Activated CD4-positive, alpha-beta memory T cell treated with anti-CD3 and anti-CD28 coated beads, Interleukin-2, amount 10 ng/mL, durations not matched to agents 7 days and 5 days (primary cell): ENCODE measurements at regions not wholly inside any gene's neighbourhood (a gene's known extent, or its start where the extent isn't known, plus 50 kb on each side); places are given as distances from the start of the nearest gene placed in this dataset.

Experiments used
- CTCF ChIA-PET: fragments of 350-600 bp; sonication (Branson Sonifier 250); formaldehyde crosslinking; loops from one replicate; lab custom pipeline; 2021; ENCODE audit warnings: antibody characterized with exemption, inconsistent platforms; lab: Charles Lee
- POLR2A ChIA-PET: fragments of 350-600 bp; sonication (Branson Sonifier 250); formaldehyde crosslinking; loops from one replicate; lab custom pipeline; 2021; ENCODE audit warnings: antibody characterized with exemption; lab: Charles Lee
- DNase-seq: peaks from one replicate; pipeline ENCODE4 v3.0.0-alpha.2; 2020
- H3K27ac Mint-ChIP-seq: one replicate; pipeline ENCODE4 v1.8.0; 2021; ENCODE audit warnings: mild to moderate bottlenecking, mixed read lengths
- H3K27me3 Mint-ChIP-seq: one replicate; pipeline ENCODE4 v1.8.0; 2021; ENCODE audit warnings: mixed read lengths
- H3K36me3 Mint-ChIP-seq: one replicate; pipeline ENCODE4 v1.8.0; 2021; ENCODE audit warnings: low read depth, mixed read lengths
- H3K4me1 Mint-ChIP-seq: one replicate; pipeline ENCODE4 v1.8.0; 2021; ENCODE audit warnings: mixed read lengths
- H3K4me3 Mint-ChIP-seq: one replicate; pipeline ENCODE4 v1.8.0; 2021; ENCODE audit warnings: mild to moderate bottlenecking, mixed read lengths
- H3K9me3 Mint-ChIP-seq: one replicate; pipeline ENCODE4 v1.8.0; 2021; ENCODE audit warnings: mixed read lengths

DNA sequence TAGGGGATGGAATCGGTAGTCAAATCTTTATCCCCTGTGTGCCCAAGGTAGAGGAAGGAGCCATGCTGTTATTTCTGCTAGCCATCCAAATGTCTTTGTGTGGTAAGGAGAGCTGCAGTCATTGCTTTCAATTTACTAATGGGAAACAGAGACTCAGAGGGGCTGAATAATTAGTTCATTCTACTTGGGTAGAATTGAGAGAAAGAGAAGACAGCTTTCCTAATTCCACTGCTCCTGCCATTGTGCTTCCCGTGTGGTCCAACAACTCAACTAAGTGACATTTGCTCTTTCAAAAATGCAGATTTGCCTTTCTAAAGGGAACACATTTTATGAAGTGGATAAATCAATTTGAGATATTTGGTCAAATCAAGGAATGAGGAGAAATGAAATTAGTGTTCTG, 136.1 kb downstream of the AQP4 start:
- CTCF ChIA-PET: no interaction called here
- no peak for DNase-seq

DNA sequence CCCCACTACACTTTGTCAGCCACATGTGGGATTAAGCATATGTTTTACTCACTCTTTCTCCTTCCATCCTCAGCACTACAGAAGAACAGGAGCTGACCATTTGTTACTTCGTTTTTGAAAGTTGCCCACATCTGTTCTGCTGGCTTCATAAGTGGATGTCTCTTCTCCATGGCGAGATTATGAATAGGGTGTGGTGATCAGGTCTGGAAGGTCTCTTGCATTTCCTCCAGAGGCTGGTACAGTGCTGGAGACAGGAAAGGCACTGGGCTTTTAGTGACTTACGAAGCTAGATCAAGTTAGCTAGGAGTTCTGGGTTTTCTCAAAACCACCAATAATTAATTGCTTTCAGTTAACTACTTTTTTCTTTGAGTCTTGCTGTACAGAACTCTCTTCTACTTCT, 136.5 kb downstream of the AQP4 start:
- Mint-ChIP-seq H3K27me3 (peaks cover 11% of the 10 kb centered on the region), H3K9me3 (no peaks in the 10 kb centered on the region), H3K4me3 (no peak overlapping the region), H3K27ac (no peak overlapping the region), H3K36me3 (no peaks in the 10 kb centered on the region), H3K4me1 (no peaks in the 10 kb centered on the region)
- ChIA-PET POLR2A (no interaction called here), CTCF (no interaction called here)
- no peak for DNase-seq

More for the DNA sequence above, 136.1 kb downstream of the AQP4 start:
- Mint-ChIP-seq H3K27me3 (peaks cover 11% of the 10 kb centered on the region), H3K36me3 (no peaks in the 10 kb centered on the region), H3K4me3 (no peak overlapping the region), H3K4me1 (no peaks in the 10 kb centered on the region), H3K9me3 (no peaks in the 10 kb centered on the region), H3K27ac (no peak overlapping the region)
- POLR2A ChIA-PET: no interaction called here

DNA sequence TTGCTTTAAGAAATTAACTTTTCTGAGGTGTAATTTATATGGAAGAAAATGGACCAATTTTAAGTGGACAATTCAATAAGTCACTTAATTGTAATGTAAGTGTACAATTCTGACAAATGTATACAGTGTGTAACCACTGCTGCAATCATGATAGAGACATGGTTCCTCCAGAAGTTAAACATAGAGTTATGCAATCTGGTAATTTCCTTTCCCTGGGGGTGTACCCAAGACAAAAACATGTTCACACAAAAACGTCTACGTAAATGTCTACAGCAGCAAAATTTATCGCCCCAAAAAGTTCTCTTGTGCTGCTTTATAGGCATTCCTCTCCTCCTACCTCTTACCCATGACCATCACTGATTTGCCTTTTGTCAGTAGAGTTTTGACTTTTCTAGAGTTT, 141.5 kb downstream of the AQP4 start:
- Mint-ChIP-seq H3K4me3 (no peak overlapping the region), H3K36me3 (no peaks in the 10 kb centered on the region), H3K27ac (no peak overlapping the region), H3K27me3 (peaks cover 19% of the 10 kb centered on the region), H3K4me1 (no peaks in the 10 kb centered on the region), H3K9me3 (no peaks in the 10 kb centered on the region)
- CTCF ChIA-PET: no interaction called here
- POLR2A ChIA-PET: no interaction called here
- no peak for DNase-seq

DNA sequence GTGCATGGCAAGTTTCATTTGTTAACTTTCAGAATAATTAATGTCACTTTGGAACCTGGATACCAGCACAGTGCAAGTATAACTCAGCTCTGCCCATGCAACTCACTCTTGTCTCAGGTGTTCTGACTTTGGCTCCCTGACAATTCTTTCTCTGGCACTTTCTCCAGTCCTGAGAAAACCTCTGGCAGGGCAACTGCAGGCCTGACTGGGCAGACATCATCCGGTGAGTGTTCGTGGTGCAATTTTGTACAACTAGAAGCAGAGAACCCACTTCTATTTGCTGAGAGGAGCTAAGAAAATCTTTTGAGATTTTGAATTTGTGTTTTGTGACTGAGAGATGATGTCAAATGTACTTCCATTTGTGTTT, 143.0 kb downstream of the AQP4 start:
- Mint-ChIP-seq H3K9me3 (no peaks in the 10 kb centered on the region), H3K4me1 (no peaks in the 10 kb centered on the region), H3K27ac (no peak overlapping the region), H3K36me3 (no peaks in the 10 kb centered on the region), H3K27me3 (peaks cover 17% of the 10 kb centered on the region), H3K4me3 (no peak overlapping the region)
- ChIA-PET CTCF (no interaction called here), POLR2A (no interaction called here)
- DNase-seq: no peak

DNA sequence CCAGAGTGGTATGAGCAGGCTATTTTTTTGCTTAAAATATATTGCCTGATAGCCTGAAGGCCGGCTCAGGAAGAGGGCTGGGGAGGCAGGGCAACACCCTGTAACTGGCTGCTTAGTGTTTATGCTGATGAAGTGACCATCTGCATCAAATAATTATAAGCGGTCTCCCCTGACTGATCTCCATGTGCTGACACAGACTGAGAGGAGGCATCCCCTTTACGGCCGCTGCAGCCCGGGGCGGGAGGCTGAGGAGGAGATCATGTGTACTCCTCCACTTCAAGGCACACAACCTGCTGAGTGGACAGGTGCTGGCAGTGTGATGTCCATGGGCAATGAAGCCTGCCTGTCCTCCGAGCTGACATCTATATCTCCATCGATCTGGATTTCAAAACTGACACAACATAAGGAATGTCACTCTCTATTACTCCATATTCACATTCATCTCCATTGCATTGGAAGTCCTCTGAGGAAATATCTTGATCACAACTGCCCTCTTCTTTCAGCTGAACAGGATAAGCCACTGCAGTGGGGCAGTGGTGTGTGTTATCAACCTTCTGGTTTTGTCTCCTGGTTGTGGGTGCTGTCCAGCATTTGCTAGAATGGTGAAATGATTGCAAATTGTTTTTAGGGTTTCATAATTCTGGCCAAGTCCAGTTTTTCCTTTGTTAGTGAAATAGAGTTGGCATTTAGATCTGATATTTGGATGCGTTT, 143.5 kb downstream of the AQP4 start:
- ChIA-PET POLR2A (no interaction called here), CTCF (no interaction called here)
- no peaks in the 10 kb centered on the region for H3K9me3 Mint-ChIP-seq
- H3K27ac Mint-ChIP-seq: no peak overlapping the region
- no peaks in the 10 kb centered on the region for H3K4me1 Mint-ChIP-seq
- H3K4me3 Mint-ChIP-seq: no peak overlapping the region
- H3K36me3 Mint-ChIP-seq: no peaks in the 10 kb centered on the region
- no peak for DNase-seq
- H3K27me3 Mint-ChIP-seq: peaks cover 15% of the 10 kb centered on the region

DNA sequence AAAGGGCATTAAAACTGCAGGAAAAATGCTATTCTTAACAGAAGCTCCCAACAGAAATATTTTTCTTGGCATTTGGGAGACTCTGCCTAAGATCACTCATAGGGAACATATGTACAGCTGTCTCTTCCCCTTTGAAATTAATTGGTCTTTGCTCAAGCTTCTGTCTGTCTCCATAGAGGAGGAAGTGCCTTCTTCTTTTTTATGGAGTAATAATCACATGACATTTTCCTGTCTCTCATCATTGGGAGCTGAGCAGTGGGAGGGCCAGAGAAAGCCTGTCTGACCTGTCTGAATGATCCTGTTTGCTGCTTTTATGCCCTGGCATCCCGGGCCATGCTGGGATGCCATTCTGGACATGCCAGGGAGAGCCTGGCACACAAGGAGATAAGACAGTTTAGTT, 145.6 kb downstream of the AQP4 start:
- POLR2A ChIA-PET: no interaction called here
- no peak for DNase-seq
- no peak overlapping the region for H3K27ac Mint-ChIP-seq
- H3K9me3 Mint-ChIP-seq: no peaks in the 10 kb centered on the region
- peaks cover 10% of the 10 kb centered on the region for H3K27me3 Mint-ChIP-seq
- H3K36me3 Mint-ChIP-seq: no peaks in the 10 kb centered on the region
- no peak overlapping the region for H3K4me3 Mint-ChIP-seq
- H3K4me1 Mint-ChIP-seq: peaks cover 3% of the 10 kb centered on the region
- CTCF ChIA-PET: no interaction called here

DNA sequence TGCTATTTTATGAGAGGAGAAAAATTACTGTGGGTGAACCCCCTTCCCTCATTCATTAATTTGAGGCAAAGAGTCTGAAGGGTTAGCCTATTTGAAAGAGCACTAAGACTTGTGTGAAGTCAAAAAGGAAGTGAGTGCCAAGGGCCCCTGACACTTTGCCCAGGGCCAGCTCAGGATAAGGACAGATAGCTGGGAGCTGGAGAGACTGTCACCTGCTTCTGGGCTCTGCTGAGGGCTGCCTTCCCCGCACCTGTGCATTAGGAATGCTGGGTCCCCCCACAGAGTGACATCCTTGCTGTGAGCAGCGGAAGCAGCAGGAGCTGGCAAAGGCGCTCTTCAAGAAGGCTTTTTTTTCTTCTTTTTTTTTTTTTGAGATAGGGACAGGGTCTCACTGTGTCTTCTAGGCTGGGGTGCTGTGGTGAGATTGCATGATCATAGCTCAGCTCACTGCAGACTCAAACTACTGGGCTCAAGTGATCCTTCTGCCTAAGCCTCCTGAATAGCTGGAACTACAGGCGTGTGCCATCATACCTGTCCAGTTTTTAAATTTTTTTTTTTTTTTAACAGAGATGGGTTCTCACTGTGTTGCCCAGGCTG, 148.3 kb downstream of the AQP4 start:
- CTCF ChIA-PET: no interaction called here

DNA sequence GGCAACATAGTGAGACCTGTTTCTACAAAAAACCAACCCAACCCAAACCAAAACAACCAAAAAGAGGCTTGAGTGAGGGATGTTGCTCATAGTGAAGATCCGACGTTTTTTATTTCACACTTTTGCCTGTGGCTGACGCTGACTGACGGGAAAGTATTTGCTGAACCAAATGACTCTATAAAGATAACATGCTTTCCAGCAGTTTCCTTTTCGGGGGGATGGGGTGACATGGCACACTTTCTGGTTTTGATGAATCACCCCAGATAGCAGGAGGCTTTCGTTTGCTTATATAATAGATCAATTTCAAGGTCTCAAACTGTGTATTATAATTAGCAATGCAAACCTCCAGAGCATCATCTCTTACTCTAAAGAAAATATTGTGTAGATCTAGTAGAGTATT, 150.8 kb downstream of the AQP4 start:
- peaks cover 26% of the 10 kb centered on the region for H3K4me1 Mint-ChIP-seq
- ChIA-PET POLR2A (no interaction called here), CTCF (no interaction called here)
- H3K27me3 Mint-ChIP-seq: peaks cover 4% of the 10 kb centered on the region
- H3K27ac Mint-ChIP-seq: no peak overlapping the region
- H3K4me3 Mint-ChIP-seq: no peak overlapping the region
- peak; percentile 22 for DNase-seq
- peaks cover 3% of the 10 kb centered on the region for H3K36me3 Mint-ChIP-seq
- no peaks in the 10 kb centered on the region for H3K9me3 Mint-ChIP-seq

More for the DNA sequence above, 148.3 kb downstream of the AQP4 start:
- Mint-ChIP-seq H3K27me3 (peaks cover 10% of the 10 kb centered on the region), H3K4me3 (no peak overlapping the region), H3K9me3 (no peaks in the 10 kb centered on the region), H3K4me1 (peaks cover 12% of the 10 kb centered on the region), H3K36me3 (peaks cover 3% of the 10 kb centered on the region), H3K27ac (no peak overlapping the region)
- POLR2A ChIA-PET: no interaction called here
- DNase-seq: no peak

DNA sequence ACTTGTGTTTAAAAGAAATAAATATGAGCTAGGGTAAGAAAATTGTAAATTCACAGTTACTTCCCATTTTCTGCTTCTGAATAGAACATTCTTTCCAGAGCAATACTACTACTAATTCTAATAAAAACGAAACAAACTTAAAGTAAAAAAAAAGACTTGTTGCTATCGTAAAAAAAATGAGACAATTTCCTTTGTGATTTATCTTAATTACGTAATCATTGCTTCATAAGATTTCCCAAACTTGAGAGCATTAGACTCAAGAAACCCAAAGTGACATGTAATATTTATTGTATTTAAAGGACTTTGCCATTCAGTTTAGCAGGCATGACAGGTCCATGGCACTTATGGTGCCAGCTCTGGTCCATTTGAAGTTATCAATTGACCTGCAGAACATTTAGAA, 153.8 kb downstream of the AQP4 start:
- ChIA-PET POLR2A (no interaction called here), CTCF (interaction anchor here (1.5 kb wide), 1 partner anchor 328 kb away, joined by 3 read pairs; no protein-coding TSS in a partner anchor)
- H3K9me3 Mint-ChIP-seq: no peaks in the 10 kb centered on the region
- no peak overlapping the region for H3K4me3 Mint-ChIP-seq
- no peak for DNase-seq
- peaks cover 28% of the 10 kb centered on the region for H3K4me1 Mint-ChIP-seq
- peaks cover 13% of the 10 kb centered on the region for H3K27me3 Mint-ChIP-seq
- H3K36me3 Mint-ChIP-seq: peaks cover 3% of the 10 kb centered on the region
- H3K27ac Mint-ChIP-seq: no peak overlapping the region

DNA sequence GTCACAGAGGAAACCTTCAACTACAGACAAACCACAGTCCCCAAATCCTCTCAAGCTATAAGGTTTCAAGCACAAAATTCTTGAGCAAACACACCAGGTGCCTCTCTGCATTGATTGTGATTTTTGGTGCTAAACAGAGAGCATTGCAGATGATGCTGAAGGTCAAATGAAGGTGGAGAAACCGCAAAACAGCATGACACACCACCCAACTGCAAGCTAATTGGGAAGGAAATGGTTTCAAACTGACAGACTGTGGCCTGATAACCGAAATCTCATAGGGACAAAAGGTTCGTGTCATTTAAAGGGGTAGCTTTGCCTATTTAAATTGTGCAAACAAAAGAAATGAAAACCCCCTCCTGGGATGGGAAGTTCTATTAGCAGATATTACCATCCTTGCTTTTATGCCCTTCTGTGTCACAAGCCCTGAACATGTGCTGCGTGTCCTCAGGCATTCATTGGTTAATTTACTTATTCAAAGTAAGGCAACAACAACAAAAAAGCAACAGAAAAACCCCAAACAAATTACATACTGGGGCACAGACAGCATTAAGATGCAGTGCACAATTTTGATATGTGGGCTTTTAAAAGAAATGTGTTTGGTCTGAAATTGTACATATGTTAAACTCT, 154.9 kb downstream of the AQP4 start:
- CTCF ChIA-PET: interaction anchor here (0.9 to 1.5 kb wide), 2 partner anchors 163 to 327 kb away, joined by 3 read pairs; partner anchors contain the start of gene KCTD1

DNA sequence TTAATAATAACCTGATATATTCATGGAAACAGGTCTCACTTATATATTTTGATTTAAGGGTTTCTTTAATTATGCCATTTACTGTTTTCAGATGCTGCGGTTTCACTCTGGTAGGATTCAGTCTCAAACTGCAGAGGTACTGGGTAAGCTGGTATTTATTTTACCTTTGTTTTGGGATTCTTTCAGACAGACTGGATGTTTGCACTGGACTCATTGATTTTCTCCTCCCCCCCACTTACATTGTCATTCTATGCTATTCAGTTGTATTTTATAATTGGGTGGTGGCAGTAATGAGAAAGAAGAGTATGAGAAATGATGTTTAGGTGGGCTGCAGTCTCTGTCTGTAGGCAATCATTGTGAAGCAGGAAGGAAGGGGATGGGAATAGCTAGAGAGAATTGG, 155.6 kb downstream of the AQP4 start:
- CTCF ChIA-PET: interaction anchor here (0.9 kb wide), 1 partner anchor 162 kb away, joined by 3 read pairs; the partner anchor contains the start of gene KCTD1
- no peak overlapping the region for H3K4me3 Mint-ChIP-seq
- no peaks in the 10 kb centered on the region for H3K9me3 Mint-ChIP-seq
- POLR2A ChIA-PET: no interaction called here
- H3K27me3 Mint-ChIP-seq: peaks cover 13% of the 10 kb centered on the region
- H3K4me1 Mint-ChIP-seq: peaks cover 25% of the 10 kb centered on the region
- no peak for DNase-seq
- H3K36me3 Mint-ChIP-seq: peaks cover 3% of the 10 kb centered on the region
- H3K27ac Mint-ChIP-seq: no peak overlapping the region

More for the DNA sequence above, 154.9 kb downstream of the AQP4 start:
- Mint-ChIP-seq H3K36me3 (peaks cover 3% of the 10 kb centered on the region), H3K9me3 (no peaks in the 10 kb centered on the region), H3K27ac (no peak overlapping the region), H3K27me3 (peaks cover 13% of the 10 kb centered on the region), H3K4me1 (peaks cover 28% of the 10 kb centered on the region), H3K4me3 (no peak overlapping the region)
- POLR2A ChIA-PET: no interaction called here
- peak; percentile 57 for DNase-seq

DNA sequence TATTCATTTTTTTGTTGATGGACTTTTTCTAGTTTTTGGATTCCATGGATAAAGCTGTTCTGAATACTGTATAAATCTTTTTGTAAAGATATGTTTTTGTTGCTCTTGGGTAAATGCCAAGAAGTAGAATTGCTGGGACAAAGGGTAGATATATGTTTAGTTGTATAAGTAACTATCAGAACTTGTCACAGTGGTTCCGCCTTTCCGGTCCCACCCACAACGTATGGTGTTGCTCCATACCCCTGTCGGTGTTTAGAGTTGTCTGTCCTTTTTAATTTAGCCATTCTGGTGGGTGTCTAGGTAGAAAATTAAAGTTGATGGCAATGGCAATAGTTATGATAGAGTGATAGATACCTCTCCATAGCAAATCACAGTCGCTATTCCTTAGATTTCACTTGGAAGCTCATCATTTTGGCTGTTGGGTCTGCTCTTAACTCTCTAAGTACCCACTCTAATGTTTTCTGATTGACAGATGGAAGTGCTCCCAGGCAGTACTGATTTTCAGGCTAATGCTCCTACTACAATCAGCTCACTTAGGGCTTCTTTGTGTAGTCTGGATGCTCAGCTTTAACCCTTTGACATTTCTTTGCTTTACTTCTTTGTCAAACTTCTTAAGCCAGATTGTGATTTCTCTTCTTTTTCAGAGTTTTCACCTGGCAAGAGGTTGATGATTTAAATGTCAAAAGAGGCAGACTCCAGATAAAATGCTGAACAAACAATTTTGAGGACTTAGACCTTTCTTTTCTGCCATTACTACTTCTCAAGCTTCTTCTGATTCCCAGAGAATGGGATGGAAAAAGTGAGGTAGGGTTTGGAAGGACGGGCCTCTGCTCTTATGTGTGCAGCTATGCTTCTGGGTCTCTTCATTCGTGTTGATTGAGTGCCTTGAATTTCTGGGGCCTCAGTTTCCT, 156.4 kb downstream of the AQP4 start:
- ChIA-PET POLR2A (no interaction called here), CTCF (no interaction called here)
- Mint-ChIP-seq H3K4me1 (peaks cover 17% of the 10 kb centered on the region), H3K4me3 (no peak overlapping the region), H3K27ac (no peak overlapping the region), H3K36me3 (peaks cover 3% of the 10 kb centered on the region), H3K27me3 (peaks cover 13% of the 10 kb centered on the region), H3K9me3 (no peaks in the 10 kb centered on the region)
- no peak for DNase-seq

DNA sequence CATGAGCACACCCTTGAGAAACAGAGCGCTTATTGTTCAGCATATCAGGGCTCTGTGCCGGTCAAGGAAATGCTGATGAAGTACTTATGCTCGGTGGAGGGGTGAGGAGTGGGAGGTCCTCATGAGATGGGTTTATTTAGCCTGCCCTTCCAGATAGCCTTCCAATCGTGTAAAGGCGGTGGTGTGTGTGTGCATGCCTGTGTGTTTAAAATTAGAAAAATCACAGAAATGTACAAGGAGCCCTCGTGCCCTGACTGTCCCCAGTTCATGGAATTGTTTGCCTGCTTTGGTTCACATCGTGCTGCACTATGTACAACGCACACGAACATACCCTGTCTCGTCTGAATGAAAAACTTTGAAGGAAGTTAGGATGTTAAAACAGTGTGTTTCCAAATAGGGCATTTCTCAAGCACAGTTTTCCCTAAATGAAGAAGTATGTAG, 158.6 kb downstream of the AQP4 start:
- Mint-ChIP-seq H3K27me3 (peaks cover 13% of the 10 kb centered on the region), H3K4me1 (peaks cover 15% of the 10 kb centered on the region), H3K4me3 (no peak overlapping the region), H3K27ac (no peak overlapping the region), H3K36me3 (no peaks in the 10 kb centered on the region), H3K9me3 (no peaks in the 10 kb centered on the region)
- POLR2A ChIA-PET: no interaction called here
- CTCF ChIA-PET: no interaction called here
- DNase-seq: no peak
